SU-DHL-6 (cell line): ENCODE measurements at regions not wholly inside any gene's neighbourhood (a gene's known extent, or its start where the extent isn't known, plus 50 kb on each side); places are given as distances from the start of the nearest gene placed in this dataset.

Source experiments
- H2AFZ ChIP-seq: fragments of 200-600 bp; sonication (generic); 2 replicates; pipeline ENCODE4 v1.6.1; 2014; ENCODE audit warnings: low read depth, mild to moderate bottlenecking, moderate library complexity, mixed read lengths, antibody characterized with exemption, low read length; ENCODE audit not compliant: severe bottlenecking
- H3F3A ChIP-seq: fragments of 200-600 bp; shearing (Covaris generic); 2 replicates; pipeline ENCODE4 v1.6.0; 2016; ENCODE audit warnings: antibody characterized with exemption, mild to moderate bottlenecking; ENCODE audit not compliant: insufficient read depth
- H3K27ac ChIP-seq: fragments of 200-600 bp; sonication (generic); 2 replicates; pipeline ENCODE4 v1.5.1; 2016; ENCODE audit warnings: low read depth, mild to moderate bottlenecking, low read length, moderate library complexity, mixed read lengths
- H3K27me3 ChIP-seq: fragments of 200-600 bp; sonication (generic), shearing (Covaris generic); 2 replicates; pipeline ENCODE4 v1.6.0; 2014; ENCODE audit warnings: mild to moderate bottlenecking, low read length
- H3K36me3 ChIP-seq: fragments of 200-600 bp; sonication (generic); 2 replicates; pipeline ENCODE4 v1.6.1; 2014; ENCODE audit warnings: mild to moderate bottlenecking, low read length, mixed read lengths
- H3K4me2 ChIP-seq: fragments of 300-600, 200-600 bp; shearing (Covaris generic), sonication (generic); 2 replicates; pipeline ENCODE4 v1.6.0; 2014; ENCODE audit warnings: low read length, low read depth, mild to moderate bottlenecking; ENCODE audit not compliant: poor library complexity, severe bottlenecking
- H3K4me3 ChIP-seq: fragments of 200-600 bp; sonication (generic); 2 replicates; pipeline ENCODE4 v1.5.1; 2014; ENCODE audit warnings: antibody characterized with exemption, low read length, mild to moderate bottlenecking, mixed read lengths; ENCODE audit not compliant: insufficient read depth, poor library complexity, severe bottlenecking
- H3K79me2 ChIP-seq: fragments of 200-600 bp; sonication (generic); 2 replicates; pipeline ENCODE4 v1.6.1; 2014; ENCODE audit warnings: mild to moderate bottlenecking, low read length, moderate library complexity; ENCODE audit not compliant: insufficient read depth
- H3K9ac ChIP-seq: fragments of 200-600 bp; sonication (generic); 2 replicates; pipeline ENCODE4 v1.7.0; 2014; ENCODE audit warnings: mild to moderate bottlenecking, low read length
- H3K9me2 ChIP-seq: fragments of 200-600 bp; sonication (generic); replicated peaks from 2 replicates; pipeline ENCODE4 v1.6.1; 2014; ENCODE audit warnings: low read length; ENCODE audit not compliant: insufficient read depth
- H3K9me3 ChIP-seq: fragments of 200-600 bp; sonication (generic); 2 replicates; pipeline ENCODE4 v1.6.1; 2014; ENCODE audit warnings: low read length, mixed read lengths; ENCODE audit not compliant: insufficient read depth
- H4K20me1 ChIP-seq: fragments of 200-600 bp; sonication (generic); 2 replicates; pipeline ENCODE4 v1.6.1; 2014; ENCODE audit warnings: low read depth, mild to moderate bottlenecking, antibody characterized with exemption, low read length, moderate library complexity, mixed read lengths
- CTCF ChIP-seq: fragments of 200-600 bp; sonication (generic); IDR thresholded peaks from one replicate; pipeline ENCODE4 v1.5.1; 2017; ENCODE audit warnings: antibody characterized with exemption, mild to moderate bottlenecking, low read length, moderate library complexity; ENCODE audit not compliant: insufficient read depth, poor library complexity, severe bottlenecking
- EZH2phosphoT487 ChIP-seq: fragments of 200-600 bp; sonication (generic), shearing (Covaris generic); conservative IDR thresholded peaks from 2 replicates; pipeline ENCODE4 v1.6.1; 2018; ENCODE audit warnings: mild to moderate bottlenecking, antibody characterized with exemption, low read length, moderate library complexity, mixed read lengths

- Histone ChIP-seq H4K20me1 (no peaks in the 10 kb centered on the region), H3K27ac (no peak overlapping the region), H3K4me3 (no peak overlapping the region), H3K27me3 (no peaks in the 10 kb centered on the region), H3K4me2 (no peak overlapping the region), H3K9me2 (no peaks in the 10 kb centered on the region), H3K9me3 (no peaks in the 10 kb centered on the region), H3K9ac (no peak overlapping the region), H3F3A (no peaks in the 10 kb centered on the region), H3K36me3 (no peaks in the 10 kb centered on the region), H2AFZ (no peak overlapping the region), H3K79me2 (no peaks in the 10 kb centered on the region)
- TF ChIP-seq EZH2phosphoT487 (no peak), CTCF (no peak)
Observed at GRCh38 chr21:32941263-32941662, 84.5 kb upstream of the OLIG2 start.

GRCh38 chr21:32946654-32947053, 79.1 kb upstream of the OLIG2 start:
- no peaks in the 10 kb centered on the region for H4K20me1 ChIP-seq
- no peak overlapping the region for H3K9ac ChIP-seq
- no peaks in the 10 kb centered on the region for H3K36me3 ChIP-seq
- no peak overlapping the region for H3K4me3 ChIP-seq
- H3K9me3 ChIP-seq: no peaks in the 10 kb centered on the region
- no peak overlapping the region for H2AFZ ChIP-seq
- no peaks in the 10 kb centered on the region for H3K9me2 ChIP-seq
- no peaks in the 10 kb centered on the region for H3K79me2 ChIP-seq
- H3K27me3 ChIP-seq: no peaks in the 10 kb centered on the region
- no peak for TF ChIP-seq CTCF
- no peak for TF ChIP-seq EZH2phosphoT487
- H3K27ac ChIP-seq: no peak overlapping the region
- H3F3A ChIP-seq: no peaks in the 10 kb centered on the region
- H3K4me2 ChIP-seq: no peak overlapping the region

GRCh38 chr21:32947736-32948135, 78.0 kb upstream of the OLIG2 start:
- H3K9me3 ChIP-seq: no peaks in the 10 kb centered on the region
- no peak overlapping the region for H2AFZ ChIP-seq
- no peaks in the 10 kb centered on the region for H3K36me3 ChIP-seq
- TF ChIP-seq CTCF (no peak), EZH2phosphoT487 (no peak)
- no peaks in the 10 kb centered on the region for H3K27me3 ChIP-seq
- H3K4me2 ChIP-seq: no peak overlapping the region
- no peak overlapping the region for H3K4me3 ChIP-seq
- H3K9me2 ChIP-seq: no peaks in the 10 kb centered on the region
- no peaks in the 10 kb centered on the region for H3K79me2 ChIP-seq
- H3K9ac ChIP-seq: no peak overlapping the region
- H3F3A ChIP-seq: no peaks in the 10 kb centered on the region
- no peaks in the 10 kb centered on the region for H4K20me1 ChIP-seq
- H3K27ac ChIP-seq: no peak overlapping the region

- Histone ChIP-seq H3K79me2 (no peaks in the 10 kb centered on the region), H3K4me3 (no peak overlapping the region), H3K27me3 (no peaks in the 10 kb centered on the region), H3K36me3 (no peaks in the 10 kb centered on the region), H3K27ac (no peak overlapping the region), H3K9ac (no peak overlapping the region), H4K20me1 (no peaks in the 10 kb centered on the region), H3K9me3 (no peaks in the 10 kb centered on the region), H3K9me2 (no peaks in the 10 kb centered on the region), H3K4me2 (no peak overlapping the region), H2AFZ (no peak overlapping the region), H3F3A (no peaks in the 10 kb centered on the region)
- no peak for TF ChIP-seq CTCF
- no peak for TF ChIP-seq EZH2phosphoT487
Observed at GRCh38 chr21:32949701-32950100, 76.0 kb upstream of the OLIG2 start.
